ENCODE measurements at regions not wholly inside any gene's neighbourhood (a gene's known extent, or its start where the extent isn't known, plus 50 kb on each side); places are given as distances from the start of the nearest gene placed in this dataset.

DNA sequence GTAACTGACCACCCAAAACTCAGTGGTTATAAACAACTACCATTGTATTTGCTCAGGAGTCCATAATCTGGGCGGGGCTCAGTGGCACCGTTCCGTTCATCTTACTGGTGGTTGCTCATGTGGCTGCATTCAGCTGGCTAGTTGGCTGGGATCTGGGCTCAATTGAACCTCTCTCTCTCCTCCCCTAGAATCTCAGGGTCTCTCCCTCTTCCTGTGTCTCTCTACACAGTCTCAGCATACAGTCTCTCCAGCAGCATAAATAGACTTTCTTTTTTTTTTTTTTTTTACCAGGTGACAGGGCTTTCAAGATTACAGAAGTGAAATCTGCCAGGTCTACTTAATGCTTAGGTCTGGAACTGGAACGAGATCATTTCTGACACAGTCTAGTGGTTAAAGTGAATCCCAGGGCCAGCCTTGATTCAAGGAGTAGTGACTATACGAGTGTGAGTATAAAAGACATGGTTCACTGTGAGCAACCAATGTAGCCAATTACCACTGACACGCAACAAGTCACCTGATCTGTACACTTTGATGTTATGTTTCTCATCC is 193.7 kb upstream of the ESRRG start:
- DNase-seq (ENCODE audit: low spot score), result no peak

DNA sequence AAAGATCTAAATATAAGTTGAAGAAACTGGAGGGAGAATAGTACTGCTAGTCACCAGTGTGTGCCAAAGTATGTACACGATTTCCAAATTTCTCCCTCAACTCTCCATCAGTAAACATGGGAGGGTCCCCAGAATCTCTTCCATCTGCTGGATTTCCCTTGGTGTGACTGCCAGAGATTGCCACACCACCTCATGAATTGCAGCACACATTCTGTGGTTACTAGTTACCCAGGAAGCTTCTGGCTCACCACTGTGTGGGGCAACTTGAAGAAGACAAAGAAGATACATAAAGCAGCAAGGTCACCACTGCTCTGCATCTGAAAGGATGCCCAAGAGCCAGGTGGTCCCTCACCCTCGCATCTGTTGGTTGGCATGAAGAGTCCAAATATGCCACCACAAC is 191.7 kb upstream of the ESRRG start:
- no peak for DNase-seq (ENCODE audit: low spot score)

DNA sequence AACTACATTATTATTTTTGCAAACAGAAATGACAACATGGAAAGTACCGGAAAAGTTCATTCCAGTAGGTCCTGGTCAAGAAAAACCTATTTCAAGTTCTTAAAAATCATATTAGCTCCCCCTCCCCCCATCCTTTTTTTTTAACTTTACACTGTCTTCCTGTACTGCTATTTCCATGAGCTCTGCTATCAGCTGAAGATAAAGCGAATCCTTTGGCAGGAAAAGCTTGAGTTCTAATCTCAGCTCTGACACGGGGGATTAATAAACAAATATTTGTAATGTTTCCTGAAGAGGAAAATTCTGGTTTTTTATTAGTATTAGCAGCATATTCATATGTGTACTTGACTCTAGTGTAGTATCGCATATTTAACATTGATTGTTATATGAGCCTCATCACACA is 190.7 kb upstream of the ESRRG start:
- DNase-seq (ENCODE audit: low spot score), result no peak

DNA sequence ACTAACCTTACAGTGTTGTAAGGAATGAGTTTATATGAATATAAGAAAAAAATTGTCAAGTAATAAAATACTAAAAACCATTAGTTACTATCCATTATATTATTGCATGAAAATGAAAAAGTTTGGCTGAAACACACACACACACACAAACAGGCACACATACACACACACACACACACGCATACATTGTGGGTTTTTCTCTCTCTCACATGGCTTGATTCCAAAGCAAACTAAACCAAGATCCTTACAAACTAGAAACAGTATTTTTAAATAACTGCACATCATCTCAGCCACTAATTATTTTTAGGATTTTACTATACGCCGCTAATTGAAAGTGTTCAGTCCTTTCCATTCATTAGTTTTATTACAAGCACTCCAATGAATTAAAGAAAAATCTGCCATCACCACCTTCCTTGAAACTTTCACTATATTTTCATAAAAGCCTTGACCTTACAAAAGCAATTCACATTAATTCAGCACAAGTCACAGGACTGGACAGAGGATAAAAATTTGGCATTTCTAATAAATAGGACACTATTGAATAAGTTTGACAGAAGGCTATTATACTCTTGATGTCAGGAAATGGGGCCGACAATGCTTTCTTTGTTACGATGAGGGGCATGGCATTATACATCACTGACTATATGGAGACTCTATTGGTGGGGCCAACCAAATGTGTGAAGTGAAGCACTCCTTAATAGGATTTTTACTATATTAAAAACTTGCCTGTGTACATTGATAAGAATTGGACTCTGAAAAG is 187.0 kb upstream of the ESRRG start:
- DNase-seq (ENCODE audit: low spot score), result peak; percentile 90

DNA sequence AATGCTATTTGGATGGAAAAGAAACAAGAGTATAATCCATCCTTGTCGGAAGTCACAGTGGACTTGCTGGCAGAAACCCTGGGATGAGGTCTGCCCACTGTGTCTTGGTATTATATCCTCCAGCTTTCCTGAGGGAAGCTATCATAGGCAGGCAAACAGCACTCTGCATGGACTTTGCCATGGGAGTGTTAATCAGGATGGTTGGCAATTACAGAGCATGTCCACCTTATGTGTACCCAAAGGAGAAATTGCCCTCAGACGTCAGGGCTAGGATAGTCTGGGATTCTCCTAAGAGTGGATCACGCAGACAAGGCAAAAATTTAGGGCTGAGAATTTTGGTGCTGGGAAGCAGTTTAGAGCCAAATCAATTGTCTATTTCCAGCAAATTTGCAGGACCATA is 184.9 kb upstream of the ESRRG start:
- no peak for DNase-seq (ENCODE audit: low spot score)

DNA sequence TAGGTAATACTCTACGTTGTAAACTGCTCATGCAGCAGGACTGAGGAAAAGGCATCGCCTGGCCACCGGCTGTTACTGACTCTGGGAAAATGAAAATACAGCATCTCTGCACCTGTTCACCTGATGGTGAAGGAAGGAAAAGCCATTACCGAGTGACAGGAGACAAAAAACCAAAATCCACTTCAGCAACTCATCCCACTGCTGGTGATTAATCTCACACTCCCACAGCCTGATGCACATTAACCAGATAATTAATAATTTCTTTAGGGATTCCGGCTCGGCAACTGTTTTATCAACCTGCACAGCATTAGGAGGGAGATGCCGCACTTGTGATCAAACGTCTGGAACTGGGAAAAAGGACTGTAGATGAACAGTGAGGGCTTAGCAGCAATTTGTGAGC is 183.9 kb upstream of the ESRRG start:
- DNase-seq (ENCODE audit: low spot score), result no peak

DNA sequence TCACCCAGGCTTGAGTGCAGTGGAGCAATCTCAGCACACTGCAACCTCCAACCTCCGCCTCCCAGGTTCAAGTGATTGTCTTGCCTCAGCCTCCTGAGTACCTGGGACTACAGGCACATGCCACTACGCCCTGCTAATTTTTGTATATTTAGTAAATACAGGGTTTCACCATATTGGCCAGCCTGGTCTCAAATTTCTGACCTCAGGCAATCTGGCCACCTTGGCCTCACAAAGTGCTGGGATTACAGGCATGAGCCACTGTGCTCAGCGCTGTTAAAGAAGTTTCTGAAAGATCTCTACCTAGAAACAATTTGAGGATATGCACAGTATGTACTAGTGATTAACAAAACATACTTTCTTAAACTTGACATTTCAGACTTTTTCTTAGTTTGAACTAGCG is 182.6 kb upstream of the ESRRG start:
- no peak for DNase-seq (ENCODE audit: low spot score)

DNA sequence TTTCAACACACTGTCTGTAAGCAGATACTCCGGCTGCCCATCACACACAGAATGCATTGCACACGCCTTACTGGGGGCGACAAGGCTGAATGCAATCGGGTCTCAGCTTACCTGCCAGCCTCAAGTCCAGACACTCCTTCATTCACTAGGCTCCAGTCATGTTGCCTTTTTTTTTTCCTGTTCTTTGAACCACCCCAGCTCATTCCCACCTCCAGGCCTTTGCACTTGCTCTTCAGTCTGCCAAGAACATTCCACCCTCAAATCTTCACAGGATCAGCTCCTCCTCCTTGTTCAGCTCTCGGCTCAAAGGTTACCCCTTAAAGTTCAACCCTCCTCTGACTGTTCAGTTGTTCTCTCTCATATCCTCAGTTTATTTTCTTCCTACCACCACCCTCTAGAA is 181.9 kb upstream of the ESRRG start:
- DNase-seq (ENCODE audit: low spot score), result no peak

DNA sequence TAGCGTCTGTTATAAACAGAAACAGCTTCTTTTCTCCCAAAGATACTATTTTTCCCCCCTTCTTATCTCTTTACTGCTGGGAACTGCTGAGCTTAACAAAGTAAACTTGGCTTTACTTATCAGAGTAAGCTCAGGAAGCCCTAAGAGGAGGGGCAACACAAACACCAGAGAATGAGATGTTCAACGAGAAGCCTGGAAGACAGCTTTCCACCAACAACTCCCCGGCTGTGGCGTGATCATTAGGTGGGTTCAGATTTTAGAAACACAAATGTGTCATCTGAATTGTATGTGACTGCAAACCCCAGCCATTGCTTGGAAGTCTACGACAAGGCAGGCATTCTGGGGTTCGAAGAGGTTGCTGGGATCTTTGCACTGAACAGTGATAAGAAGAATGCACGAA is 181.2 kb upstream of the ESRRG start:
- DNase-seq (ENCODE audit: low spot score), result no peak

DNA sequence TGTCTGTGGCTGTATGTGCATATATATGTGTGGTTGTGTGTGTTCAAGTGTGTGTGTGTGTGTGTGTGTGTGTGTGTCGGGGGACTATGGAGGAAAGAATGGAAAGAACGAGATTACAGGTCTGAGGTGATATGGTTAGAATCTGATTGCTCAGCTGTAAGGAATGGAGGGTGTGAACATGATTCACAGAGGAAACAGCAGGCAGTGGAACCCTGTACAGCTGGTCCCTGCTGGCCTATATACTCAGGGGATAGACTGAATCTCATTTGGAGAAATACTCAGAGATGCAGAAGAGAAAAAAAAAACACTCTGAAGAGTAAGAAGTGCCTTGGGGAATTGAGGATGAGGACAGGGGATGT is 180.1 kb upstream of the ESRRG start:
- DNase-seq (ENCODE audit: low spot score), result no peak

DNA sequence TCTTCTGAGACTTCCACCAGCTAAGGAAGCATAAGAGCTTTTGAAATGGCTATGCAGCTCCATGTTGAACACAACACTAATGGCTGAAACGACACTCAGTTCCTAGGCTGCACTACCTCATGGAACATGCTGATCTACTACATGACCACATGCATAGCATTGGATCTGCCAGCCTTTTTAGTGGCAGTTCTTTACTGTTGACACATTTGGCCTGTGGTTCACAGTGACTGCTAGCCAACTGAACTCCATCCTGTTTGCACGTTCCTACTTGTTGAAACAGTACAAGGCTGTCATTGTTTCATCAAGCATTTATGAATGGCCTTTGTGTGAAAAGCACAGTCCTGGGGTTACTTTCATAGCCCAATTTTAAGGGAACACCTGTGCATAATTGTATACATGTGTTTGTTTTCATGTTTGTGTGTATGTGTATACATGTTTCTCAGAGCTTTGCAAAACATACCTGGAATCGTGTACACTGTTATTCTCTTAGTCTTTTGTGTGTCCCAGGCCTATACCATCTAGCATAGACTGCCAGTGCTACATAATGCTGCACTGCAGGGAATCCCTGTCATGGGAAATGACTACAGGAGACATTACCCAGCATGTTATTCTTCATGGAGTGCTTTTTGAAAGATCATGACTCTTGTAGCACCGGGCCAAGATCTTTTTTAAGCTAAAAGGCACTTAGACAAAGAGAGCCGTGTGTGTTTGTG is 179.6 kb upstream of the ESRRG start:
- peak; percentile 80 for DNase-seq (ENCODE audit: low spot score)

DNA sequence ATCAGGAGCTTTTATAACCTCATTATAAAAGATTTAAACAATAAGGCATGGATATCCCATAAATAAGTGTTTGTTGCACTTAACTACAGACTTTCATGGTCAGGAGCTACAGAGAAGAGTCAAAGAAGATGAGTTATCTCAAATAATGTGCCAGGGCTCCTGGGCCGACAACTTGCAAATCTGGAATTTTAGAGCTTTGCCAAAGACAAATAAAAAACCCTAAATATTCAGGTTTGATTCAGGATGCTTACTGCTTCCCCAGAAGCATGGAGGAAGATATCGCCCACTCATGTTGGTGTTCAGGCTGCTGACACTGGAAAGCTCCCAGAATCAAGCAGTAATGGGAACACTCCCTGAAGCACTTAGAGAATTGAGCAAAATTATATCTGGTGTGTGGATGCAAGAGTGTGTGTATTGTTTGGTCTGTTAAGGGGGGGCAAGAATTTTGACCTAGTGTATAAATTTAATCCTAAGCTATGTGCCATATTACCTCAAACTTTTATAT is 176.9 kb upstream of the ESRRG start:
- DNase-seq (ENCODE audit: low spot score), result no peak

DNA sequence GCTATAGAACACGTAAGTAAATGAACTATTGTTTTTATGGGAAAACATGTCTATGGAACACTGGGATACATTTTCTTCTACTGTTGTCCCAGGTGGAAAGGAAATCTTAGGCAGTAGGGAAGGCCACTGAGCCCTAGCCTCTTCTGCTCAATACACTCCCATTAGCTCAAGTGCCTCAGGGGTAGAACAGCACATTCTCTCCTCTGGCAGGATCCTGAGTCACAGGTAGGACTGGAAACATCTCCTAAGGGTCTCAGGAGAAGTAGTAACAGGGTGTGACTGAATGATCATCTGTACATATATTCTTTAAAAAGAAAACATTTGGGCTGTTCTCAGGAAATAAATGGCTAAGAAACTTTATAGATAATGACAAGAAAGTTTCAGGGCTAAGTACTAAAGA is 175.6 kb upstream of the ESRRG start:
- no peak for DNase-seq (ENCODE audit: low spot score)

DNA sequence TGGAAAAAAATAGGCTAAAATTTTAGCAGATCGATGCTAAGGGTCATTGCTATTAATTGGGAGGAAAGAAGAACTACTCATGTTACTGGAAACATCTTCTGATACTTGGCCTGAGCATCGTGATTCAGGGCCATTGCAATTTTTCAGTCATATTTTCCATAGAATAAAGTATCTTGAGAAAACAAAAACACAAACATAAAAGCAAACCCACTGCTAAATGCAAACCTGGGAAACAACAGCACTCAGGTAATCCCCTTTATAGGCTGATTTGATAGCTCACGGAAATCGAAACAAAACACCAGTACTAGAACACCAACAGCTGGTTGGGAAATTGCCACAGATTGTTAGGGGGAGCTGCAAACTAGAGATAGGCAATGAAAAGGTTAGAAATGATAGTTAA is 172.9 kb upstream of the ESRRG start:
- DNase-seq (ENCODE audit: low spot score), result no peak

DNA sequence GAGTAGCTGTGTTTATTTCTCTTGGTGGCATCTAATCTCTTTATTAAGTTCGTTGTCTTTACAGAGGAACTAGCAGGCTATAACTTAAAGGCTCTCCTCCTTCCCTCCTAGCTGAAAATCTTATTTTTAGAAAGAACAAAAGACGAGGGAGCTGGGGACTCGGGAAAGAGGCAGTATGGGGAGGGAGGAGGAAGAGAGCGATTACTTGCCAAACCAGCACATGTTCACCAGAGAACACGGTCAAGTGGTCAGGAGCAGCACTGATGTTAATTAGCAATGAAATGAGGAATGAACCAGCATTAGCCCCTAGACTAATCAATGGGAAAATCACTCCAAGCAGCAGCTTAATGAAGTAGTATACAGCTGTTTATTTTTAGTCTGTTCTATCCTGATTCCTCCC is 171.3 kb upstream of the ESRRG start:
- no peak for DNase-seq (ENCODE audit: low spot score)

DNA sequence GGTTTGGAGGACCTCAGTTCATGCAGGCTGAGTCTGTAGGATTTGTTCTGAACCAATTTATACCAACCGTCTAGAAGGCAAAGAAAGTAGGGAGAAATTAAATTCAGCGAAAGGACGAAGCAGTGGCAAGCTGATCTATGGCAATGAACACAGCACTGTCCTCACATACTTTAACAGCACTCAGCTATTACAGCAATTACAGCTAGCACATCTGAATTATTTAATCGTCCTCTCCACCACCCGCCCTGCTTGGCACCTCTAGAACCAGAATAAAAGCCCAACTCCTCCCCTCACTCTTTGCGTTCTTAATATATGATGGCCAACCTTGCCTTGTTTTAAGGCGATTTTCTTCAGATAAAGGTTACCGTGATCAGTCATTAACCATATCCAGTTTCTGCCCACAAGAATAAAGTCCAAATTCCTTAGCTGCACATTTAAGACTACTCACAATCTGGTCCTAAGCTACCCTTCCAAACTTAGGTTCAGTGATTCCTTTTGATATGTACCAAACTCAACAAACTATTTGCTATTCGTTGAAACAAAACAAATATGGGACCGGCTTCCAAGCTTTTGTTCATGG is 169.4 kb upstream of the ESRRG start:
- DNase-seq (ENCODE audit: low spot score), result no peak

DNA sequence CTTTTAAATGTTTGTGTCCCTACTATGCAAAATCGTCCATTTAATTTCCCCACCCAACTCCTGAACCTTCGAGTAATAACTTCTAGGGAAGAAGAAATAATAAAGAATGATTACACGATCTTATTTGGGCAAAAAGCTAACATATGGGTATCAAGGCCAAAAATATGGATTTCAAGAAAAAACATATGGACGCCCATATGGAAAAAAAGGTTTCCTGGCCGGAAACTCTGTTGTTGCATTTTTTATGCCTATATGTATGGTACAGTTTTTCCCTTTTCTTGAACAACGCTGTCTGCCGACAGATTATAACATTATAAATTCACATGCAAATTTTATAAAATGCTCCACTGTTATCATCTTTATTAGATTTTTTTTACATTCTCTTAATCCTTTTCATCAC is 167.6 kb upstream of the ESRRG start:
- DNase-seq (ENCODE audit: low spot score), result no peak

DNA sequence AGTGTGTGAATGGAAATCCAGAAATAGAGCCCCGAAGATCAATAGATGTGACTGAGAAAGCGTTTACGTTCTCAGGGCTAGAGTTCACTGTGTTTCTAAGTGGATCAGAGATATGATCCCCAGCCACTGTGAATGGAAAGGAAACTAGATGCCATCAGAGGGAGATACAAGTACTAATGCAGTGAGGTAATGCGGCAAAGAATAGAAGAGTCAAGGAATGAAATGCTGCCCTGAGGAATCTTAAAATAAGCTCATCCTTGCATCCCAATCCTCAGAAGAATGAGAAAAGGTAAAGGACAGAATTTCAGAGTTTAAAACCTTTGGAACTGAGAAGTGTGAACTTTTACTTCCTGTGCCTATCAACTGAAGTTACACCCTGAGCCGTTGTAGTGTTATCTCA is 165.5 kb upstream of the ESRRG start:
- no peak for DNase-seq (ENCODE audit: low spot score)

DNA sequence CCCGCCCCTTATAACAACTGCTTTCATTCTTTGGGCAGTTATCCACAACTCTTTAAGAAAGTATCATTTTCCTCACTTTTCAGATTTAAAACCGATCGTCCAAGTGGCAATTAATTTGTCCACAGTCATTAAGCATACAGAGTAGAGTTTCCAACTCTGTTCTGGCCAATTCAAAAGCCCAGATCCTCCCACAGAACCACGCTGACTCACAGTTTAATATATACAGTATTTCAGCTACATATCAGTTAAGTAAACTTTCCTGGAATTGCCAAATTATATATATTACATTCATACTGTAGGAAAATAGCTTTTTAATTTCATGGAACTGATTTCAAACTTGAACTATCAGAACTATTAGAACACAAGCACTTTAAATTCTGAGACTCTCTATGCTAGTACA is 163.8 kb upstream of the ESRRG start:
- no peak for DNase-seq (ENCODE audit: low spot score)

DNA sequence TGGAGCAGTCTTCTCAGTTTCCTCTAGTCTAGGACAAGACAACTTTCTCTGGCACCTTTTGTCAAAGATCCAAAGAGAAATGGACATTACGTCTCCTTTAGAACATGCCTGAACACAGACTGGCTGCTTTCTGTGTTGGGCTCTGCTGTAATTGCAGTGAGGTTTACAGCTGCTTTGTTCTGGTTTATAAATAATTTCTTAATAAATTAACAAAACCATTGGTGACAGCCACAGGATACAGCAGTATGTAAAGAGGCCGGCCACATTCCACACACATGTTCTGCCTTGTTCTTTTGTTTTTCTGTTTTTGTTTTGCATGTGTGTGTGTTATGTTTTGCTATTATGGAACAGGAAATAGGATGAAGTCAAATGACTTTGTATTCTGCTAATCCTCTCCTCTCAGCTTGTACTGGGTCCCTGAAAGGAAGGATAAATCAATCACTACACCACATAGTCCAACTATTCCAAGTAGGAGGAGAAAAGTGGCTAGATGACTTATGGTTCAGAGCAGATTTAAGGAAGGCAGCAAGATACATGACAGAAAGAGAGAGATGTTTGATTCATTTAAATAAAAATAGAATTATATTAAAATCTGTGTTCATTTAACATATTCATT is 161.5 kb upstream of the ESRRG start:
- no peak for DNase-seq (ENCODE audit: low spot score)

DNA sequence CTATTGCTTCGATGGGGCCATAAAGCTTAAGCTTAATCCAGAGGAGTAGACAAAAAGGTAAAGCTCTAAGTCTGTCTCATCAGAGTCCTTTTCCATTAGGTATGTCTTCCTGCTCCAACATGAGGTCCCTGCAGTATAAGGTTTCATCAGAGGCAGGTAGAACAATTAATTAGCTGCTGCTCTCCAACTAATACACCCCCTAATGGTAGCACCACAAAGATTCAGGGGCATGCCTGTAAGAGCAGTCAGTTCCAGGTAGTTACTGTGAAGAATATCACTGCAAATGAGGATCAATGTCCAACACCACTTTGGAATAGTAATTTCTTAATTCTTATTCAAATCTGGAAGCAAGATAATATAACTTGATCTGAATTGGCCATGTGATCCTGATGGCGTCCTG is 160.3 kb upstream of the ESRRG start:
- no peak for DNase-seq (ENCODE audit: low spot score)

DNA sequence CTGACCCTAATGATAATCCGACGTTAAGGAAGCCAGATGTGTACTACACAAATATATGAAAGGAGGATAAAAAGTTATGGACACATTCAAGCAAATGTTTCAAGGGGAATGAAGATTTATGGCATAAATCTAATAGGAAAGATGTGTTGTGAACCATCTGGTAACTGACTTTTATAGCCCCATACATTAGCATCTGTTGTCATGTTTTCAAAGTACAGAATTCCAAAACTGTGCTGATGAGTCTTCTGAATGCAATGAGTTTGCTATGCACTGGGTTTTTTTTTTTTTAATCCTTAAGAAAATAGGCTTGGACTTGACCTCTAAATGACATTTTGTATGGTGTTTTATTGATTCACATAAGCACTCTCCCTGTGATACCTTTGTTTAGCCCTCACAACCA is 158.5 kb upstream of the ESRRG start:
- no peak for DNase-seq (ENCODE audit: low spot score)

DNA sequence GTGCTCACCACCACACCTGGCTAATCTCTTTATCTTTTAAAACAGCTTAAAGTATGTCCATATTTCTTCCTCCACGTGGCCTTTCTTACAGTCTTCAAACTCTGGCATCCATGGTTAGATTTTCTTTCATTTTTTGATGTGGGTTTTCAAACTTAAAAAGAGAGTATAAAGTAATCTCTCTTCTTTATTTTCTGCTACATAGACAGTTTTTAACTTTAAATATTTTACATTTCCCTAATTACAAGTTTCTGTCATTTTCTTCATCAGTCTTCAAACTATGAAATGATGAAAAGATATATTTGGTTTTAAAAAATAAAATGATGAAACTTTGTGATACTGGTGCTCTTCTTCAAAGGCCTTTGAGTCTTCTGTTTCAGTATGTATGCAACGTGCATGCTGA is 143.5 kb upstream of the ESRRG start:
- DNase-seq (ENCODE audit: low spot score), result no peak

Measured in globus pallidus (tissue), 1 donor.